Vagina (tissue), 2 donors: ENCODE measurements at regions not wholly inside any gene's neighbourhood (a gene's known extent, or its start where the extent isn't known, plus 50 kb on each side); places are given as distances from the start of the nearest gene placed in this dataset.

Experiments used
- POLR2AphosphoS5 ChIP-seq, 2 donors: sonication (generic); formaldehyde crosslinking; IDR thresholded peaks; one replicate each; pipeline ENCODE4 v1.9.0; 2017; ENCODE audit warnings: antibody characterized with exemption in 2 of 2, mild to moderate bottlenecking in 2 of 2, low read depth in 1 of 2; ENCODE audit not compliant: insufficient read depth in 1 of 2
- TF ChIP-seq, protein P1 (sequence below), 3 experiments: fragments of 450-650 bp in 2 of 3; fragments of 200-600 bp in 1 of 3; sonication (generic) in 1 of 3; IDR thresholded peaks; one replicate each; pipeline ENCODE4 v1.5.1; 2017 to 2019; ENCODE audit warnings: antibody characterized with exemption in 3 of 3, mild to moderate bottlenecking in 2 of 3, moderate library complexity in 2 of 3

GRCh38 chr2:157952558-157952957 lies 76.4 kb upstream of the ACVR1 start:
- TF ChIP-seq POLR2AphosphoS5 (IDR thresholded peaks at IDR 0.05; ENCODE audit: insufficient read depth in 1 of 2, low read depth in 1 of 2) = no peak
- TF ChIP-seq, protein P1, sequence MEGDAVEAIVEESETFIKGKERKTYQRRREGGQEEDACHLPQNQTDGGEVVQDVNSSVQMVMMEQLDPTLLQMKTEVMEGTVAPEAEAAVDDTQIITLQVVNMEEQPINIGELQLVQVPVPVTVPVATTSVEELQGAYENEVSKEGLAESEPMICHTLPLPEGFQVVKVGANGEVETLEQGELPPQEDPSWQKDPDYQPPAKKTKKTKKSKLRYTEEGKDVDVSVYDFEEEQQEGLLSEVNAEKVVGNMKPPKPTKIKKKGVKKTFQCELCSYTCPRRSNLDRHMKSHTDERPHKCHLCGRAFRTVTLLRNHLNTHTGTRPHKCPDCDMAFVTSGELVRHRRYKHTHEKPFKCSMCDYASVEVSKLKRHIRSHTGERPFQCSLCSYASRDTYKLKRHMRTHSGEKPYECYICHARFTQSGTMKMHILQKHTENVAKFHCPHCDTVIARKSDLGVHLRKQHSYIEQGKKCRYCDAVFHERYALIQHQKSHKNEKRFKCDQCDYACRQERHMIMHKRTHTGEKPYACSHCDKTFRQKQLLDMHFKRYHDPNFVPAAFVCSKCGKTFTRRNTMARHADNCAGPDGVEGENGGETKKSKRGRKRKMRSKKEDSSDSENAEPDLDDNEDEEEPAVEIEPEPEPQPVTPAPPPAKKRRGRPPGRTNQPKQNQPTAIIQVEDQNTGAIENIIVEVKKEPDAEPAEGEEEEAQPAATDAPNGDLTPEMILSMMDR (IDR thresholded peaks at IDR 0.05) = no peak
